WTC11 (cell line): ENCODE measurements at regions not wholly inside any gene's neighbourhood (a gene's known extent, or its start where the extent isn't known, plus 50 kb on each side); places are given as distances from the start of the nearest gene placed in this dataset.

Experiments
- ATAC-seq: fragments of 200-7000 bp; cut with Tn5 transposase; 2 replicates; pipeline ENCODE4 v1.10.0; 2021; ENCODE audit warnings: mild to moderate bottlenecking, moderate library complexity
- CTCF ChIA-PET: fragments of 300-600 bp; sonication (Branson Sonifier 250); formaldehyde crosslinking; loops from one replicate; lab custom pipeline; 2021; ENCODE audit warnings: antibody characterized with exemption; lab: Charles Lee
- POLR2A ChIA-PET: fragments of 350-600 bp; sonication (Branson Sonifier 250); formaldehyde crosslinking; loops from one replicate; lab custom pipeline; 2021; ENCODE audit warnings: antibody characterized with exemption; lab: Charles Lee
- DNase-seq: peaks from one replicate; pipeline ENCODE4 v3.0.0; 2021; ENCODE audit warnings: low spot score
- H3K27ac Mint-ChIP-seq: 2 replicates; pipeline ENCODE4 v1.8.0; 2021; ENCODE audit warnings: mixed read lengths
- H3K27me3 Mint-ChIP-seq: 2 replicates; pipeline ENCODE4 v1.8.0; 2021; ENCODE audit warnings: low read depth, mild to moderate bottlenecking, moderate library complexity, mixed read lengths
- H3K36me3 Mint-ChIP-seq: 2 replicates; pipeline ENCODE4 v1.8.0; 2021; ENCODE audit warnings: mixed read lengths
- H3K4me1 Mint-ChIP-seq: 2 replicates; pipeline ENCODE4 v1.8.0; 2022; ENCODE audit warnings: mixed read lengths
- H3K4me3 Mint-ChIP-seq: 2 replicates; pipeline ENCODE4 v1.8.0; 2021; ENCODE audit warnings: mild to moderate bottlenecking, moderate library complexity, mixed read lengths
- H3K9me3 Mint-ChIP-seq: 2 replicates; pipeline ENCODE4 v1.8.0; 2021; ENCODE audit warnings: mixed read lengths
- ATF1 ChIP-seq: sonication (generic); formaldehyde crosslinking; IDR thresholded peaks from 2 replicates; pipeline ENCODE4 v1.8.1; 2023; ENCODE audit warnings: mild to moderate bottlenecking, moderate library complexity, missing genetic modification reagents
- ATF6 ChIP-seq: sonication (generic); formaldehyde crosslinking; IDR thresholded peaks from 2 replicates; pipeline ENCODE4 v1.8.1; 2023; ENCODE audit warnings: mild to moderate bottlenecking, missing genetic modification reagents
- CREB1 ChIP-seq: sonication (generic); formaldehyde crosslinking; IDR thresholded peaks from 2 replicates; pipeline ENCODE4 v1.8.0; 2023; ENCODE audit warnings: mild to moderate bottlenecking, missing genetic modification reagents
- E2F4 ChIP-seq: sonication (generic); formaldehyde crosslinking; IDR thresholded peaks from 2 replicates; pipeline ENCODE4 v1.8.1; 2022; ENCODE audit warnings: low read depth, mild to moderate bottlenecking, moderate library complexity, missing genetic modification reagents, borderline replicate concordance
- ELF4 ChIP-seq: sonication (generic); formaldehyde crosslinking; IDR thresholded peaks from 2 replicates; pipeline ENCODE4 v1.8.1; 2022; ENCODE audit warnings: low read depth, mild to moderate bottlenecking, moderate library complexity, missing genetic modification reagents
- FOXP4 ChIP-seq: sonication (generic); formaldehyde crosslinking; IDR thresholded peaks from 2 replicates; pipeline ENCODE4 v1.8.0; 2022; ENCODE audit warnings: mild to moderate bottlenecking, missing genetic modification reagents
- MAX ChIP-seq: sonication (generic); formaldehyde crosslinking; IDR thresholded peaks from 2 replicates; pipeline ENCODE4 v1.8.0; 2022; ENCODE audit warnings: mild to moderate bottlenecking, missing genetic modification reagents
- PRDM15 ChIP-seq: sonication (generic); formaldehyde crosslinking; IDR thresholded peaks from 2 replicates; pipeline ENCODE4 v1.8.0; 2022; ENCODE audit warnings: missing genetic modification reagents
- PRRX2 ChIP-seq: fragments of 250-450 bp; sonication (Bioruptor Pico); IDR thresholded peaks from 2 replicates; pipeline ENCODE4 v1.8.0; 2021; ENCODE audit warnings: mild to moderate bottlenecking
- RORB ChIP-seq: fragments of 250-450 bp; sonication (Bioruptor Pico); IDR thresholded peaks from 2 replicates; pipeline ENCODE4 v1.9.0; 2021; ENCODE audit warnings: mild to moderate bottlenecking
- SOX15 ChIP-seq: fragments of 250-450 bp; sonication (Bioruptor Pico); IDR thresholded peaks from 2 replicates; pipeline ENCODE4 v1.9.0; 2021; ENCODE audit warnings: mild to moderate bottlenecking
- TCF7 ChIP-seq: sonication (generic); formaldehyde crosslinking; IDR thresholded peaks from 2 replicates; pipeline ENCODE4 v1.8.0; 2022; ENCODE audit warnings: mild to moderate bottlenecking, low read depth, missing genetic modification reagents, moderate library complexity
- TP53 ChIP-seq: sonication (generic); formaldehyde crosslinking; IDR thresholded peaks from 2 replicates; pipeline ENCODE4 v1.8.1; 2023; ENCODE audit warnings: mild to moderate bottlenecking, missing genetic modification reagents
- ZNF281 ChIP-seq: sonication (generic); formaldehyde crosslinking; IDR thresholded peaks from 2 replicates; pipeline ENCODE4 v1.8.0; 2023; ENCODE audit warnings: mild to moderate bottlenecking, missing genetic modification reagents
- ZNF416 ChIP-seq: fragments of 250-450 bp; sonication (Bioruptor Pico); IDR thresholded peaks from 2 replicates; pipeline ENCODE4 v1.9.0; 2021; ENCODE audit warnings: mild to moderate bottlenecking, inconsistent platforms
- ZNF423 ChIP-seq: fragments of 250-450 bp; sonication (Bioruptor Pico); IDR thresholded peaks from 2 replicates; pipeline ENCODE4 v2.1.2; 2022; ENCODE audit warnings: mild to moderate bottlenecking, moderate library complexity
- ZSCAN18 ChIP-seq: fragments of 250-450 bp; sonication (Bioruptor Pico); IDR thresholded peaks from 2 replicates; pipeline ENCODE4 v2.1.2; 2022; ENCODE audit warnings: mild to moderate bottlenecking, moderate library complexity
- TF ChIP-seq, protein P1 (sequence below): sonication (generic); formaldehyde crosslinking; conservative IDR thresholded peaks from 2 replicates; pipeline ENCODE4 v1.8.1; 2023; ENCODE audit warnings: mild to moderate bottlenecking, low read depth, missing genetic modification reagents, moderate library complexity

DNA sequence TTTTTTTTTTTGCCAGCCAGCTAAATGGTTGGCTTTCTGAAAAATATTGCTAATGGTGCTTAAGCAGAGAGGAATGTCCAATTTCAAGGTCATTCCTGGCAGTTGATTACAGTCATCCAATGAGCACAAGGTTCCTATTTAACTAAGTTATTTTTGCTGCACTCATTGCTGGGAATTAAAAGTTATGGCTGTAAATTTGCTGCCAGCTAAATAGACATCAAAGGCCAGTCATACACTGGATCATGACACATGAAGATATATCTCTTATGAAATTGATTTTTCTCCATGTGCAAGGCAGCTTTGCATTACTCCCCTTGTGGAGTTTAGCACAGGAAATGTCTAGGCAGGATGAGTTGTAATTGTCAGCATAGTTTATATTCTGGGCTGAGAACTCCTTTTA, 1898.4 kb upstream of the CELF4 start:
- POLR2A ChIA-PET, result no interaction called here
- Mint-ChIP-seq H3K27me3 (no peaks in the 10 kb centered on the region), H3K4me1 (peaks cover 6% of the 10 kb centered on the region), H3K27ac (no peak overlapping the region), H3K9me3 (peaks cover 7% of the 10 kb centered on the region), H3K36me3 (no peaks in the 10 kb centered on the region), H3K4me3 (no peak overlapping the region)
- DNase-seq, result no peak
- TF ChIP-seq RORB (no peak), CREB1 (no peak), ZNF423 (CRISPR knock-in tag) (no peak), E2F4 (no peak), ELF4 (CRISPR knock-in tag) (no peak), TP53 (CRISPR knock-in tag) (no peak), ATF1 (CRISPR knock-in tag) (no peak), SOX15 (CRISPR knock-in tag) (no peak), ZNF416 (no peak), MAX (CRISPR knock-in tag) (no peak), FOXP4 (CRISPR knock-in tag) (no peak)
- CTCF ChIA-PET, result interaction anchor here (0.8 kb wide), 1 partner anchor 8 kb away, joined by 3 read pairs; no protein-coding TSS in a partner anchor
- no peak for ATAC-seq

DNA sequence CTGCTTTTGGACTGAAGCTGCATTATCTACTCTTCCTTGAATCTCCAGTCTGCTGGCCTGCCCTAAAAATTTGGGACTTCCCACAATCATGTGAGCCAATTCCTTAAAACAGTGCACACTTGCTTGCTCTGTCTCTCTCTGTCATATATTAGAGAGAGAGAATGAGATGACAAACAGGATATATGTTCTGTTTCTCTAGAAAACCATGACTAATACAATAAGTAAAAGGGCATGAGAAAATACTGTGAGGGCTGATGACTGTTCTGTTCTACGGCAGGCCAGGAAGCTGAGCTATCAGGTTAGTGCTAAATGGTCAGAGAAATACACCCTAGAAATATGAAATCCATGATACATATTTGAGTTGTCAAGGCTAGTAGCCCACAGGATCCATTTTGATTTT, 1896.8 kb upstream of the CELF4 start:
- peaks cover 6% of the 10 kb centered on the region for H3K4me1 Mint-ChIP-seq
- H3K27ac Mint-ChIP-seq, result no peak overlapping the region; the same call in 1 of the 2 replicates
- H3K27me3 Mint-ChIP-seq, result no peaks in the 10 kb centered on the region
- no peaks in the 10 kb centered on the region for H3K36me3 Mint-ChIP-seq
- peaks cover 14% of the 10 kb centered on the region for H3K9me3 Mint-ChIP-seq
- ChIA-PET POLR2A (no interaction called here), CTCF (no interaction called here)
- H3K4me3 Mint-ChIP-seq, result no peak overlapping the region
- DNase-seq, result no peak
- ATAC-seq, result no peak
- TF ChIP-seq ZSCAN18 (CRISPR knock-in tag), result no peak
- TF ChIP-seq PRRX2 (CRISPR knock-in tag), result no peak
- no peak for TF ChIP-seq ZNF281
- TF ChIP-seq PRDM15 (CRISPR knock-in tag), result no peak
- TF ChIP-seq, protein P1, sequence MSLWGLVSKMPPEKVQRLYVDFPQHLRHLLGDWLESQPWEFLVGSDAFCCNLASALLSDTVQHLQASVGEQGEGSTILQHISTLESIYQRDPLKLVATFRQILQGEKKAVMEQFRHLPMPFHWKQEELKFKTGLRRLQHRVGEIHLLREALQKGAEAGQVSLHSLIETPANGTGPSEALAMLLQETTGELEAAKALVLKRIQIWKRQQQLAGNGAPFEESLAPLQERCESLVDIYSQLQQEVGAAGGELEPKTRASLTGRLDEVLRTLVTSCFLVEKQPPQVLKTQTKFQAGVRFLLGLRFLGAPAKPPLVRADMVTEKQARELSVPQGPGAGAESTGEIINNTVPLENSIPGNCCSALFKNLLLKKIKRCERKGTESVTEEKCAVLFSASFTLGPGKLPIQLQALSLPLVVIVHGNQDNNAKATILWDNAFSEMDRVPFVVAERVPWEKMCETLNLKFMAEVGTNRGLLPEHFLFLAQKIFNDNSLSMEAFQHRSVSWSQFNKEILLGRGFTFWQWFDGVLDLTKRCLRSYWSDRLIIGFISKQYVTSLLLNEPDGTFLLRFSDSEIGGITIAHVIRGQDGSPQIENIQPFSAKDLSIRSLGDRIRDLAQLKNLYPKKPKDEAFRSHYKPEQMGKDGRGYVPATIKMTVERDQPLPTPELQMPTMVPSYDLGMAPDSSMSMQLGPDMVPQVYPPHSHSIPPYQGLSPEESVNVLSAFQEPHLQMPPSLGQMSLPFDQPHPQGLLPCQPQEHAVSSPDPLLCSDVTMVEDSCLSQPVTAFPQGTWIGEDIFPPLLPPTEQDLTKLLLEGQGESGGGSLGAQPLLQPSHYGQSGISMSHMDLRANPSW (CRISPR knock-in tag), result no peak
- no peak for TF ChIP-seq ATF6
- TF ChIP-seq TCF7 (CRISPR knock-in tag), result no peak
